ENCODE measurements at regions not wholly inside any gene's neighbourhood (a gene's known extent, or its start where the extent isn't known, plus 50 kb on each side); places are given as distances from the start of the nearest gene placed in this dataset.

GRCh38 chr4:16292585-16292984, 66.3 kb upstream of the TAPT1 start:
- no peak for TF ChIP-seq SMARCC2 (IDR thresholded peaks at IDR 0.05)
- TF ChIP-seq ZNF792 (CRISPR knock-in tag; IDR thresholded peaks at IDR 0.05) = no peak
- no peak for TF ChIP-seq ZNF24 (IDR thresholded peaks at IDR 0.05)
- TF ChIP-seq USF2 (IDR thresholded peaks at IDR 0.05; ENCODE audit: low read depth, low read length) = no peak
- no peak for TF ChIP-seq USF2 (CRISPR knock-in tag; IDR thresholded peaks at IDR 0.05; ENCODE audit: borderline replicate concordance)
- TF ChIP-seq FOXP4 (CRISPR knock-in tag; IDR thresholded peaks at IDR 0.05) = no peak
- no peak for TF ChIP-seq NFE2L2 (IDR thresholded peaks at IDR 0.05; ENCODE audit: low read length)
- no peak for TF ChIP-seq POLR2AphosphoS5 (IDR thresholded peaks at IDR 0.05; ENCODE audit: low read depth, low read length)
- TF ChIP-seq YY1 (IDR thresholded peaks at IDR 0.05; ENCODE audit: insufficient read depth, insufficient replicate concordance, low read depth, low read length) = no peak

Measured in HepG2 (cell line).